H9 (cell line): ENCODE measurements at regions not wholly inside any gene's neighbourhood (a gene's known extent, or its start where the extent isn't known, plus 50 kb on each side); places are given as distances from the start of the nearest gene placed in this dataset.

ENCODE experiments used
- DNase-seq: peaks from one replicate; pipeline ENCODE4 v3.0.0-alpha.2; 2017
- H2AFZ ChIP-seq: one replicate; pipeline ENCODE4 v1.6.1; 2013; ENCODE audit warnings: mild to moderate bottlenecking, low read length, control low read depth, moderate library complexity
- H2AK5ac ChIP-seq: 2 replicates; pipeline ENCODE4 v1.6.1; 2013; ENCODE audit warnings: low read length, control low read depth, mixed read lengths; ENCODE audit not compliant: insufficient read length
- H2BK120ac ChIP-seq: one replicate; pipeline ENCODE4 v1.6.1; 2013; ENCODE audit warnings: low read depth, mild to moderate bottlenecking, low read length, control low read depth, inconsistent platforms; ENCODE audit not compliant: poor library complexity, severe bottlenecking
- H2BK12ac ChIP-seq: 2 replicates; pipeline ENCODE4 v1.6.1; 2013; ENCODE audit warnings: low read length, control low read depth, mixed read lengths, low read depth; ENCODE audit not compliant: insufficient read length
- H2BK15ac ChIP-seq: 2 replicates; pipeline ENCODE4 v1.6.1; 2013; ENCODE audit warnings: low read depth, low read length, control low read depth
- H2BK20ac ChIP-seq: one replicate; pipeline ENCODE4 v1.6.1; 2013; ENCODE audit warnings: low read depth, mild to moderate bottlenecking, low read length, control low read depth, inconsistent platforms; ENCODE audit not compliant: poor library complexity, severe bottlenecking
- H2BK5ac ChIP-seq: 2 replicates; pipeline ENCODE4 v1.6.1; 2013; ENCODE audit warnings: low read length, control low read depth, mixed read lengths; ENCODE audit not compliant: insufficient read length
- H3K14ac ChIP-seq: 2 replicates; pipeline ENCODE4 v1.6.1; 2013; ENCODE audit warnings: low read length, control low read depth; ENCODE audit not compliant: insufficient read depth
- H3K18ac ChIP-seq: 2 replicates; pipeline ENCODE4 v1.6.1; 2013; ENCODE audit warnings: low read depth, mild to moderate bottlenecking, mixed read lengths, low read length, control low read depth; ENCODE audit not compliant: insufficient read length
- H3K23ac ChIP-seq: 2 replicates; pipeline ENCODE4 v1.6.1; 2013; ENCODE audit warnings: low read length, control low read depth, mixed read lengths, low read depth; ENCODE audit not compliant: insufficient read length
- H3K23me2 ChIP-seq: 2 replicates; pipeline ENCODE4 v1.6.1; 2013; ENCODE audit warnings: low read depth, mild to moderate bottlenecking, mixed read lengths, low read length, control low read depth; ENCODE audit not compliant: insufficient read length, poor library complexity, severe bottlenecking
- H3K27ac ChIP-seq: 2 replicates; pipeline ENCODE4 v1.5.1; 2013; ENCODE audit warnings: low read length, control low read depth, mixed read lengths, low read depth; ENCODE audit not compliant: insufficient read length
- H3K27me3 ChIP-seq: 2 replicates; pipeline ENCODE4 v1.6.1; 2013; ENCODE audit warnings: low read length, control low read depth, inconsistent platforms; ENCODE audit not compliant: insufficient read depth
- H3K4ac ChIP-seq: 2 replicates; pipeline ENCODE4 v1.6.1; 2013; ENCODE audit warnings: low read depth, mild to moderate bottlenecking, control low read depth, inconsistent platforms, low read length, moderate library complexity
- H3K4me1 ChIP-seq: 2 replicates; pipeline ENCODE4 v1.6.1; 2013; ENCODE audit warnings: low read length, control low read depth, inconsistent platforms; ENCODE audit not compliant: insufficient read depth
- H3K4me2 ChIP-seq: 2 replicates; pipeline ENCODE4 v1.6.1; 2013; ENCODE audit warnings: low read length, control low read depth, mixed read lengths; ENCODE audit not compliant: insufficient read length, insufficient read depth
- H3K56ac ChIP-seq: 2 replicates; pipeline ENCODE4 v1.6.1; 2013; ENCODE audit warnings: low read depth, mild to moderate bottlenecking, mixed read lengths, low read length, control low read depth; ENCODE audit not compliant: insufficient read length
- H3K79me1 ChIP-seq: 2 replicates; pipeline ENCODE4 v1.6.1; 2013; ENCODE audit warnings: low read depth, mild to moderate bottlenecking, moderate library complexity, low read length, control low read depth, inconsistent platforms; ENCODE audit not compliant: insufficient read depth, poor library complexity, severe bottlenecking
- H3K79me2 ChIP-seq: 2 replicates; pipeline ENCODE4 v1.6.1; 2013; ENCODE audit warnings: low read length, control low read depth, inconsistent platforms; ENCODE audit not compliant: insufficient read depth
- H3K9ac ChIP-seq: 2 replicates; pipeline ENCODE4 v1.6.1; 2013; ENCODE audit warnings: low read length, control low read depth, mixed read lengths; ENCODE audit not compliant: insufficient read length; ENCODE audit errors: extremely low read depth
- H3K9me3 ChIP-seq: one replicate; pipeline ENCODE4 v1.6.1; 2013; ENCODE audit warnings: low read depth, low read length, inconsistent platforms; ENCODE audit not compliant: control insufficient read depth
- H3T11ph ChIP-seq: one replicate; pipeline ENCODE4 v1.6.1; 2013; ENCODE audit warnings: mild to moderate bottlenecking, low read length, control low read depth, inconsistent platforms
- H4K20me1 ChIP-seq: one replicate; pipeline ENCODE4 v1.6.1; 2013; ENCODE audit not compliant: control insufficient read depth, insufficient read length, insufficient read depth
- H4K5ac ChIP-seq: 2 replicates; pipeline ENCODE4 v1.6.1; 2013; ENCODE audit warnings: low read depth, mild to moderate bottlenecking, mixed read lengths, low read length, control low read depth; ENCODE audit not compliant: insufficient read length
- H4K8ac ChIP-seq: replicated peaks from 2 replicates; pipeline ENCODE4 v1.6.1; 2013; ENCODE audit warnings: low read length, control low read depth, mixed read lengths, low read depth; ENCODE audit not compliant: insufficient read length
- H4K91ac ChIP-seq: 2 replicates; pipeline ENCODE4 v1.6.1; 2013; ENCODE audit warnings: low read depth, mild to moderate bottlenecking, moderate library complexity, mixed read lengths, low read length, control low read depth; ENCODE audit not compliant: insufficient read length
- H3K27ac Mint-ChIP-seq, 3 experiments: 2 replicates in 2 of 3; 3 replicates in 1 of 3; pipeline ENCODE4 v1.8.0; 2020 to 2021; ENCODE audit warnings: mixed read lengths in 3 of 3, mild to moderate bottlenecking in 1 of 3, moderate library complexity in 1 of 3
- H3K27me3 Mint-ChIP-seq: 2 replicates; pipeline ENCODE4 v1.8.0; 2021; ENCODE audit warnings: low read depth, mild to moderate bottlenecking, moderate library complexity, mixed read lengths
- H3K36me3 Mint-ChIP-seq, 3 experiments: 2 replicates in 2 of 3; 3 replicates in 1 of 3; pipeline ENCODE4 v1.8.0; 2020 to 2021; ENCODE audit warnings: low read depth in 3 of 3, mixed read lengths in 3 of 3; ENCODE audit not compliant: insufficient read depth in 1 of 3
- H3K4me1 Mint-ChIP-seq, 2 experiments: 2 replicates each; pipeline ENCODE4 v1.8.0; 2020; ENCODE audit warnings: mixed read lengths in 2 of 2
- H3K4me3 Mint-ChIP-seq, 2 experiments: 2 replicates in 1 of 2; 3 replicates in 1 of 2; pipeline ENCODE4 v1.8.0; 2020 to 2021; ENCODE audit warnings: mild to moderate bottlenecking in 2 of 2, mixed read lengths in 2 of 2, moderate library complexity in 1 of 2
- H3K9me3 Mint-ChIP-seq, 2 experiments: 2 replicates in 1 of 2; 3 replicates in 1 of 2; pipeline ENCODE4 v1.8.0; 2020; ENCODE audit warnings: mild to moderate bottlenecking in 2 of 2, mixed read lengths in 2 of 2, moderate library complexity in 1 of 2
- WGBS: extraction: QIAGEN DNeasy Blood & Tissue Kit; methylation state at CpG from one replicate; pipeline ENCODE4 v1.1.7; 2013; ENCODE audit warnings: missing lambda C conversion rate, low lambda C conversion rate, mixed read lengths; ENCODE audit not compliant: insufficient read length; ENCODE audit errors: extremely low coverage; 5-methylcytosine and 5-hydroxymethylcytosine counted together
- TF ChIP-seq, protein P1 (sequence below): fragments of 200-600 bp; sonication (generic); conservative IDR thresholded peaks from 3 replicates; pipeline ENCODE4 v1.8.0; 2021; ENCODE audit warnings: antibody characterized with exemption, mild to moderate bottlenecking

DNA sequence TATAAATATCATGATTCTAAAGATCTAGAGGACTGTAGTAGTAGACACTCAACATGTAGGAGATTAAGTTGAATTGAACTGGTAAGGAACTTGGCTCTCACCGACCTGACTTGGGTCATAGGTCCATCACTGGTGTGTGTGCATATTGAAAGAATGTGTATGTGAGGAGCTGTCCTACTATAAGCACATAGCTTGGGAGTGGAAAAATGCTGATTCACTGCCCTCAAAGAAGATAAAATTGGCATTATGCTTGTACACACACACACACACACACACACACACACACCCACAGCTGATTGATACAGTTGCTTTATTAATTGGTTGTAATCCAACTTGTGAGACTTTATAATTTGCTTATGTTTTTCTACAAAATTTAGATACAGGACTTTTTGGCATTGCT lies 411.0 kb upstream of the NR2F2 start:
- H3K4ac ChIP-seq = no peak overlapping the region
- DNase-seq = no peak
- H4K8ac ChIP-seq = no peak overlapping the region
- no peaks in the 10 kb centered on the region for H3K27me3 ChIP-seq
- no peak overlapping the region for H3K27ac ChIP-seq
- H4K20me1 ChIP-seq = no peaks in the 10 kb centered on the region
- H3K79me2 ChIP-seq = no peaks in the 10 kb centered on the region
- TF ChIP-seq, protein P1, sequence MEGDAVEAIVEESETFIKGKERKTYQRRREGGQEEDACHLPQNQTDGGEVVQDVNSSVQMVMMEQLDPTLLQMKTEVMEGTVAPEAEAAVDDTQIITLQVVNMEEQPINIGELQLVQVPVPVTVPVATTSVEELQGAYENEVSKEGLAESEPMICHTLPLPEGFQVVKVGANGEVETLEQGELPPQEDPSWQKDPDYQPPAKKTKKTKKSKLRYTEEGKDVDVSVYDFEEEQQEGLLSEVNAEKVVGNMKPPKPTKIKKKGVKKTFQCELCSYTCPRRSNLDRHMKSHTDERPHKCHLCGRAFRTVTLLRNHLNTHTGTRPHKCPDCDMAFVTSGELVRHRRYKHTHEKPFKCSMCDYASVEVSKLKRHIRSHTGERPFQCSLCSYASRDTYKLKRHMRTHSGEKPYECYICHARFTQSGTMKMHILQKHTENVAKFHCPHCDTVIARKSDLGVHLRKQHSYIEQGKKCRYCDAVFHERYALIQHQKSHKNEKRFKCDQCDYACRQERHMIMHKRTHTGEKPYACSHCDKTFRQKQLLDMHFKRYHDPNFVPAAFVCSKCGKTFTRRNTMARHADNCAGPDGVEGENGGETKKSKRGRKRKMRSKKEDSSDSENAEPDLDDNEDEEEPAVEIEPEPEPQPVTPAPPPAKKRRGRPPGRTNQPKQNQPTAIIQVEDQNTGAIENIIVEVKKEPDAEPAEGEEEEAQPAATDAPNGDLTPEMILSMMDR = no peak
- no peak overlapping the region for H2AK5ac ChIP-seq
- no peak overlapping the region for H3T11ph ChIP-seq
- Mint-ChIP-seq H3K4me1 (no peaks in the 10 kb centered on the region), H3K27ac (no peak overlapping the region), H3K4me3 (no peak overlapping the region), H3K27me3 (peaks cover 24% of the 10 kb centered on the region), H3K9me3 (no peaks in the 10 kb centered on the region), H3K36me3 (no peaks in the 10 kb centered on the region)
- no peak overlapping the region for H4K91ac ChIP-seq
- no peak overlapping the region for H3K14ac ChIP-seq
- no peak overlapping the region for H3K18ac ChIP-seq
- no peak overlapping the region for H2BK12ac ChIP-seq
- H3K4me1 ChIP-seq = no peaks in the 10 kb centered on the region
- no peak overlapping the region for H3K56ac ChIP-seq
- no peak overlapping the region for H3K23ac ChIP-seq
- no peak overlapping the region for H2BK20ac ChIP-seq
- no peak overlapping the region for H3K9ac ChIP-seq
- H3K79me1 ChIP-seq = no peaks in the 10 kb centered on the region
- H2BK120ac ChIP-seq = no peak overlapping the region
- no peak overlapping the region for H2AFZ ChIP-seq
- no peak overlapping the region for H2BK15ac ChIP-seq
- no peak overlapping the region for H2BK5ac ChIP-seq
- no peaks in the 10 kb centered on the region for H3K9me3 ChIP-seq
- no peak overlapping the region for H4K5ac ChIP-seq
- H3K23me2 ChIP-seq = no peaks in the 10 kb centered on the region
- no CpG with 5 or more reads among the region's 1 CpG for WGBS
- no peak overlapping the region for H3K4me2 ChIP-seq
